PC-3 (cell line): ENCODE measurements at regions not wholly inside any gene's neighbourhood (a gene's known extent, or its start where the extent isn't known, plus 50 kb on each side); places are given as distances from the start of the nearest gene placed in this dataset.

ENCODE experiments used
- ATAC-seq: fragments of 200-7000 bp; cut with Tn5 transposase; 2 replicates; pipeline ENCODE4 v1.9.1; 2020; ENCODE audit warnings: mild to moderate bottlenecking, moderate library complexity
- BruUV-seq: library from RNA; stranded (reverse); fragments of 400-500 nt; replicated peaks from 2 replicates; lab custom pipeline; 2021; lab: Mats Ljungman, UMichigan
- CTCF ChIA-PET: fragments of 300-600 bp; sonication (Branson Sonifier 250); formaldehyde crosslinking; loops from one replicate; lab custom pipeline; 2022; ENCODE audit warnings: antibody characterized with exemption; lab: Charles Lee
- POLR2A ChIA-PET: fragments of 300-600 bp; sonication (Branson Sonifier 250); formaldehyde crosslinking; loops from one replicate; lab custom pipeline; 2022; ENCODE audit warnings: antibody characterized with exemption; ENCODE audit not compliant: unreplicated experiment; lab: Charles Lee
- DNase-seq: peaks from one replicate; pipeline ENCODE4 v3.0.0-alpha.2; 2015
- H2AFZ ChIP-seq: fragments of 300-600 bp; sonication (generic); 2 replicates; pipeline ENCODE4 v1.6.0; 2016; ENCODE audit warnings: antibody characterized with exemption, low read length
- H3F3A ChIP-seq: fragments of 300-600 bp; sonication (generic); one replicate; pipeline ENCODE4 v1.6.0; 2017; ENCODE audit warnings: antibody characterized with exemption, low read length, control low read depth, mild to moderate bottlenecking; ENCODE audit not compliant: unreplicated experiment
- H3K27ac ChIP-seq: fragments of 300-600 bp; sonication (generic); 2 replicates; pipeline ENCODE4 v1.5.1; 2016; ENCODE audit warnings: mild to moderate bottlenecking, low read length
- H3K27me3 ChIP-seq: fragments of 300-600 bp; sonication (generic); 2 replicates; pipeline ENCODE4 v1.6.1; 2016; ENCODE audit warnings: low read length, mixed read lengths
- H3K36me3 ChIP-seq: fragments of 300-600 bp; sonication (generic); 2 replicates; pipeline ENCODE4 v1.6.1; 2016; ENCODE audit warnings: low read depth, mixed run types, low read length, mixed read lengths
- H3K4me1 ChIP-seq: fragments of 300-600 bp; sonication (generic); 2 replicates; pipeline ENCODE4 v1.5.1; 2016; ENCODE audit warnings: low read length; ENCODE audit not compliant: insufficient read depth
- H3K4me2 ChIP-seq: fragments of 300-600 bp; sonication (generic); 2 replicates; pipeline ENCODE4 v1.6.0; 2016; ENCODE audit warnings: low read length
- H3K4me3 ChIP-seq: fragments of 300-600 bp; sonication (generic); 2 replicates; pipeline ENCODE4 v1.5.1; 2016; ENCODE audit warnings: mild to moderate bottlenecking, low read length, mixed read lengths
- H3K79me2 ChIP-seq: fragments of 300-600 bp; sonication (generic); 2 replicates; pipeline ENCODE4 v1.6.1; 2017; ENCODE audit warnings: low read length, mixed read lengths
- H3K9ac ChIP-seq: fragments of 300-600 bp; sonication (generic); 2 replicates; pipeline ENCODE4 v1.6.0; 2016; ENCODE audit warnings: mild to moderate bottlenecking, low read length
- H3K9me2 ChIP-seq: fragments of 300-600 bp; sonication (generic); replicated peaks from 2 replicates; pipeline ENCODE4 v1.6.1; 2016; ENCODE audit warnings: mixed run types, low read length, mixed read lengths
- H3K9me3 ChIP-seq: fragments of 300-600 bp; sonication (generic); 2 replicates; pipeline ENCODE4 v1.6.1; 2016; ENCODE audit warnings: low read length, mixed read lengths
- H4K20me1 ChIP-seq: fragments of 300-600 bp; sonication (generic); 2 replicates; pipeline ENCODE4 v1.6.1; 2016; ENCODE audit warnings: low read length, mixed read lengths
- EZH2 ChIP-seq: fragments of 300-600 bp; sonication (generic); IDR thresholded peaks from one replicate; pipeline ENCODE4 v1.6.1; 2017; ENCODE audit warnings: antibody characterized with exemption, mild to moderate bottlenecking, low read length; ENCODE audit not compliant: unreplicated experiment
- EZH2phosphoT487 ChIP-seq: fragments of 300-600 bp; sonication (generic); IDR thresholded peaks from 2 replicates; pipeline ENCODE4 v1.6.1; 2018; ENCODE audit warnings: mild to moderate bottlenecking, antibody characterized with exemption, low read length, borderline replicate concordance
- intact Hi-C: fragments of 100-400 bp; cut with micrococcal nuclease; formaldehyde crosslinking; loops from 2 replicates; pipeline ENCODE4 v1.9.0; 2023
- TF ChIP-seq, protein P1 (sequence below): fragments of 300-600 bp; sonication (generic); conservative IDR thresholded peaks from 2 replicates; pipeline ENCODE4 v1.5.1; 2017; ENCODE audit warnings: antibody characterized with exemption, low read depth, mild to moderate bottlenecking, low read length

DNA sequence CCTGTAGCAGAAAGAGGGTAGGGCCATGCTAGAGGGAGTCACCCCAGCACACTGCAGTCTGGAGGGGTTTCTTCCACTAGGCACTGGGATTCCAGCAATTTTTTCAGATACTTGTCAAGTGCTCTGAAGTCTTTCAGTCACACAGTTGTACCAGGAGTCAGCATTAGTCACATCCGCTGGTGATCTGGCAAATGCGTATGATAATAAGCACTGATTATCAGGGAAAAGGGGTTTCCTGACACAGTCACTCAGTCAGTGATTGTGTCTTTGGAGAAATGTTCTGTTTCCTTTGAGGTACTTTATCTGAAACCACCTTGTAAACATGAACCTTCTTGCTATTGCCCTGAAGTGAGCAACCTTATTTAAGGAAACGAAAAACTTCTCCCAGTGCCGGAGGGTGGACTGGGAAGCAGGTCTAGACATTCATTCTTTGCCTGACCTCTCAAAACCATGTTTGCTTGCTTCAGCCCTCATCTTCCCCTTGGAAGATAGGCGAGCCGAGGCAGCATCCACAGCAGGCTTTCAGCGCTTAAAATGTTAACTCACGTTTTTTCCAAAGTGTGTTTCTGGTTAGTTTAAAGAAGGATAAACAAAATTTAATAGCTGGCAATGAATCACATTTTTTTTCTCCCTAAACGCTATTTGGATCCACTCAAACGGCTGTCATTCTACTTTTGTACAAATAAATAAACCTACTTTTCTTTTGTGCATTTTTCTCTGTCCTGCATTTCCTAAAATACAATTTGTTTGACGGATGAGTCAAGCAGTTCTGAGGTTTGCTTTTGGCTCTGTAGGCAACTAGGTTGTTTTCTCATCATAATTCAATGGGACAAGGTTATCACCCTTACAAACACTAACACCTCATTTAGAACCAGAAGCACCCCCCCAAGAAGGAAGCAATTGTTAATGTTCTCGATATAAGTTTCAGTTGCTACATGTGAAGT is 77.7 kb downstream of the FOXD1 start:
- peak overlapping the region; percentile 78 for H3K9ac ChIP-seq
- peak overlapping the region; percentile 62 for H3K4me3 ChIP-seq
- intact Hi-C loops, result loop anchor here (1.0 to 5.0 kb wide), 3 partner anchors 46 to 74 kb away; no protein-coding TSS in a partner anchor
- DNase-seq (peak; percentile 95), ATAC-seq (peak; percentile 86)
- ChIA-PET POLR2A (no interaction called here), CTCF (interaction anchor here (1.3 kb wide), 1 partner anchor 155 kb away, joined by 3 read pairs; no protein-coding TSS in a partner anchor)
- TF ChIP-seq EZH2phosphoT487 (no peak), EZH2 (no peak)
- TF ChIP-seq, protein P1, sequence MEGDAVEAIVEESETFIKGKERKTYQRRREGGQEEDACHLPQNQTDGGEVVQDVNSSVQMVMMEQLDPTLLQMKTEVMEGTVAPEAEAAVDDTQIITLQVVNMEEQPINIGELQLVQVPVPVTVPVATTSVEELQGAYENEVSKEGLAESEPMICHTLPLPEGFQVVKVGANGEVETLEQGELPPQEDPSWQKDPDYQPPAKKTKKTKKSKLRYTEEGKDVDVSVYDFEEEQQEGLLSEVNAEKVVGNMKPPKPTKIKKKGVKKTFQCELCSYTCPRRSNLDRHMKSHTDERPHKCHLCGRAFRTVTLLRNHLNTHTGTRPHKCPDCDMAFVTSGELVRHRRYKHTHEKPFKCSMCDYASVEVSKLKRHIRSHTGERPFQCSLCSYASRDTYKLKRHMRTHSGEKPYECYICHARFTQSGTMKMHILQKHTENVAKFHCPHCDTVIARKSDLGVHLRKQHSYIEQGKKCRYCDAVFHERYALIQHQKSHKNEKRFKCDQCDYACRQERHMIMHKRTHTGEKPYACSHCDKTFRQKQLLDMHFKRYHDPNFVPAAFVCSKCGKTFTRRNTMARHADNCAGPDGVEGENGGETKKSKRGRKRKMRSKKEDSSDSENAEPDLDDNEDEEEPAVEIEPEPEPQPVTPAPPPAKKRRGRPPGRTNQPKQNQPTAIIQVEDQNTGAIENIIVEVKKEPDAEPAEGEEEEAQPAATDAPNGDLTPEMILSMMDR, result no peak
- peak overlapping the region; percentile 98 for H3K27ac ChIP-seq
- peaks cover 41% of the 10 kb centered on the region for H3K4me1 ChIP-seq
- peak overlapping the region; percentile 74 for H3K4me2 ChIP-seq
- no peaks in the 10 kb centered on the region for H3K79me2 ChIP-seq
- H3K9me3 ChIP-seq, result no peaks in the 10 kb centered on the region
- no peaks in the 10 kb centered on the region for H3K27me3 ChIP-seq
- H4K20me1 ChIP-seq, result no peaks in the 10 kb centered on the region
- no peak overlapping the region; the same call in 1 of the 2 replicates for H2AFZ ChIP-seq
- no TSS peak for BruUV-seq
- no peaks in the 10 kb centered on the region for H3K9me2 ChIP-seq
- peaks cover 4% of the 10 kb centered on the region; the same call in 1 of the 2 replicates for H3K36me3 ChIP-seq
- peaks cover 7% of the 10 kb centered on the region for H3F3A ChIP-seq

DNA sequence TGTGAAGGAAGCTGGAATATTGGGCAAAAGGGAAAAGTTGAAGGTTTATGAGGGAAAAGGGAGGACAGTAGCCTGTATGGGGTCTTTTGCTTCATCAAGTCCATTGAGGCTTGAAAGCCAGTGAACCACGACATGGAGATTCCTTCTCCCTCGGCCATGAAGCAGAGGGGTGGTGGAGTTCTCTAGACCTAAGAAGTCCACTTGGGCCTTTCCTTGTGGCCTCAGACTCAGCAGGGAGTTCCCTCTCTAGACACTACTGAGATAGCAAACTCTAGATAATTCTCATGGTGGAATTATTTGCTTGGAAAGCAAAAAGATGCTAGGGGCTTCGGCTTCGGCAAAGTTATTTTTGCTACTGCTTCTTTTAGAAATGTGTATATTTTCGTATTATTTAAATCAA is 78.5 kb downstream of the FOXD1 start:
- Histone ChIP-seq H3K79me2 (no peaks in the 10 kb centered on the region), H3K27ac (peak overlapping the region; percentile 98), H3K9me2 (no peaks in the 10 kb centered on the region), H3K9me3 (no peaks in the 10 kb centered on the region), H3F3A (peaks cover 7% of the 10 kb centered on the region), H3K4me2 (peak overlapping the region; percentile 6; the same call in 1 of the 2 replicates), H4K20me1 (no peaks in the 10 kb centered on the region), H3K9ac (peak overlapping the region; percentile 55), H3K4me3 (no peak overlapping the region), H2AFZ (no peak overlapping the region), H3K36me3 (peaks cover 4% of the 10 kb centered on the region; the same call in 1 of the 2 replicates), H3K4me1 (peaks cover 45% of the 10 kb centered on the region), H3K27me3 (no peaks in the 10 kb centered on the region)
- no TSS peak for BruUV-seq
- ATAC-seq (no peak), DNase-seq (no peak)
- intact Hi-C loops, result loop anchor here (1.0 to 5.0 kb wide), 3 partner anchors 47 to 73 kb away; no protein-coding TSS in a partner anchor
- no peak for TF ChIP-seq EZH2phosphoT487
- TF ChIP-seq EZH2, result no peak
- TF ChIP-seq, protein P1, result no peak
- ChIA-PET POLR2A (interaction anchor here (0.6 kb wide), 1 partner anchor 1205 kb away, joined by 7 read pairs; no protein-coding TSS in a partner anchor), CTCF (interaction anchor here (1.3 kb wide), 1 partner anchor 154 kb away, joined by 3 read pairs; no protein-coding TSS in a partner anchor)
